Fibroblast of skin of back (primary cell): ENCODE measurements at regions not wholly inside any gene's neighbourhood (a gene's known extent, or its start where the extent isn't known, plus 50 kb on each side); places are given as distances from the start of the nearest gene placed in this dataset.
"Not testable (repeated sequence)": the region's sequence is repeated elsewhere in the genome, so short reads cannot be mapped to it uniquely, and the experiment has no call there.

Experiments
- DNase-seq: peaks from one replicate; pipeline ENCODE4 v3.0.0-alpha.2; 2013

- DNase-seq: no peak
These were observed 238.6 kb downstream of the TRIML1 start for GRCh38 chr4:188377816-188378215.

- no peak for DNase-seq
These were observed 243.9 kb downstream of the TRIML1 start for GRCh38 chr4:188383180-188383579.

GRCh38 chr4:188387179-188387791, 248.0 kb downstream of the TRIML1 start:
- peak; percentile 73 for DNase-seq

GRCh38 chr4:188391349-188391748, 252.1 kb downstream of the TRIML1 start:
- not testable (repeated sequence) for DNase-seq

- peak; percentile 16 for DNase-seq
These were observed 256.8 kb downstream of the TRIML1 start for GRCh38 chr4:188396037-188396436.

GRCh38 chr4:188399834-188400233, 260.6 kb downstream of the TRIML1 start:
- DNase-seq: no peak

- peak; percentile 59 for DNase-seq
These were observed 261.2 kb downstream of the TRIML1 start for GRCh38 chr4:188400451-188400850.

- DNase-seq: peak; percentile 11
These were observed 264.0 kb downstream of the TRIML1 start for GRCh38 chr4:188403272-188403671.

- peak; percentile 89 for DNase-seq
These were observed 266.0 kb downstream of the TRIML1 start for GRCh38 chr4:188405071-188405835.

- peak; percentile 70 for DNase-seq
These were observed 269.2 kb downstream of the TRIML1 start for GRCh38 chr4:188408244-188409030.

GRCh38 chr4:188409851-188410250, 270.6 kb downstream of the TRIML1 start:
- no peak for DNase-seq

GRCh38 chr4:188411805-188412204, 272.6 kb downstream of the TRIML1 start:
- no peak for DNase-seq

- DNase-seq: no peak
These were observed 273.3 kb downstream of the TRIML1 start for GRCh38 chr4:188412499-188412898.

- no peak for DNase-seq
These were observed 275.2 kb downstream of the TRIML1 start for GRCh38 chr4:188414441-188414840.

- DNase-seq: no peak
These were observed 277.9 kb downstream of the TRIML1 start for GRCh38 chr4:188417181-188417580.

- peak; percentile 50 for DNase-seq
These were observed 283.8 kb downstream of the TRIML1 start for GRCh38 chr4:188423039-188423438.

- peak; percentile 39 for DNase-seq
These were observed 289.7 kb downstream of the TRIML1 start for GRCh38 chr4:188428935-188429334.

- no peak for DNase-seq
These were observed 290.7 kb downstream of the TRIML1 start for GRCh38 chr4:188429965-188430364.

- DNase-seq: no peak
These were observed 291.1 kb downstream of the TRIML1 start for GRCh38 chr4:188430384-188430783.

- DNase-seq: peak; percentile 28
These were observed 293.1 kb downstream of the TRIML1 start for GRCh38 chr4:188432328-188432727.

- peak; percentile 65 for DNase-seq
These were observed 294.6 kb downstream of the TRIML1 start for GRCh38 chr4:188433741-188434315.

- DNase-seq: peak; percentile 35
These were observed 295.4 kb downstream of the TRIML1 start for GRCh38 chr4:188434643-188435042.

- no peak for DNase-seq
These were observed 296.1 kb downstream of the TRIML1 start for GRCh38 chr4:188435381-188435780.
